PC-3 (cell line): ENCODE measurements at regions not wholly inside any gene's neighbourhood (a gene's known extent, or its start where the extent isn't known, plus 50 kb on each side); places are given as distances from the start of the nearest gene placed in this dataset.

Source experiments
- CTCF ChIP-seq: fragments of 300-600 bp; sonication (generic); conservative IDR thresholded peaks from 2 replicates; pipeline ENCODE4 v1.5.1; 2017; ENCODE audit warnings: antibody characterized with exemption, low read depth, mild to moderate bottlenecking, low read length
- EZH2 ChIP-seq: fragments of 300-600 bp; sonication (generic); IDR thresholded peaks from one replicate; pipeline ENCODE4 v1.6.1; 2017; ENCODE audit warnings: antibody characterized with exemption, mild to moderate bottlenecking, low read length; ENCODE audit not compliant: unreplicated experiment
- EZH2phosphoT487 ChIP-seq: fragments of 300-600 bp; sonication (generic); IDR thresholded peaks from 2 replicates; pipeline ENCODE4 v1.6.1; 2018; ENCODE audit warnings: mild to moderate bottlenecking, antibody characterized with exemption, low read length, borderline replicate concordance

- TF ChIP-seq CTCF (no peak), EZH2phosphoT487 (no peak), EZH2 (no peak)
Observed at GRCh38 chr10:121133901-121134300, 282.7 kb downstream of the WDR11 start.
